Mesenchymal stem cell (in vitro differentiated cells and primary cell): ENCODE measurements at regions not wholly inside any gene's neighbourhood (a gene's known extent, or its start where the extent isn't known, plus 50 kb on each side); places are given as distances from the start of the nearest gene placed in this dataset.

Source experiments
- DNase-seq: peaks from one replicate; pipeline ENCODE4 v3.0.0-alpha.2; 2013
- H2AFZ ChIP-seq: one replicate; pipeline ENCODE4 v1.6.1; 2013; ENCODE audit warnings: low read depth, mild to moderate bottlenecking, control low read depth, inconsistent platforms, low read length, moderate library complexity
- H2AK5ac ChIP-seq: 2 replicates; pipeline ENCODE4 v1.6.1; 2013; ENCODE audit warnings: low read length, moderate library complexity, mild to moderate bottlenecking, inconsistent platforms; ENCODE audit not compliant: severe bottlenecking
- H2BK120ac ChIP-seq: one replicate; pipeline ENCODE4 v1.6.1; 2013; ENCODE audit warnings: low read depth, mild to moderate bottlenecking, inconsistent platforms, low read length, moderate library complexity
- H2BK12ac ChIP-seq, 2 experiments: one replicate each; pipeline ENCODE4 v1.6.1; 2013; ENCODE audit warnings: inconsistent platforms in 2 of 2, low read length in 2 of 2, mild to moderate bottlenecking in 2 of 2, moderate library complexity in 2 of 2, control low read depth in 1 of 2
- H2BK15ac ChIP-seq: one replicate; pipeline ENCODE4 v1.6.1; 2013; ENCODE audit warnings: mild to moderate bottlenecking, low read depth, inconsistent platforms; ENCODE audit not compliant: poor library complexity, severe bottlenecking
- H2BK5ac ChIP-seq: 2 replicates; pipeline ENCODE4 v1.6.1; 2013; ENCODE audit warnings: low read depth, mild to moderate bottlenecking, low read length, control low read depth, inconsistent platforms; ENCODE audit not compliant: poor library complexity, severe bottlenecking
- H3K14ac ChIP-seq, 2 experiments: one replicate each; pipeline ENCODE4 v1.6.1; 2013; ENCODE audit warnings: inconsistent platforms in 2 of 2, low read length in 2 of 2, control low read depth in 1 of 2, mild to moderate bottlenecking in 1 of 2, moderate library complexity in 1 of 2
- H3K18ac ChIP-seq, 2 experiments: one replicate each; pipeline ENCODE4 v1.6.1; 2013; ENCODE audit warnings: inconsistent platforms in 2 of 2, low read length in 2 of 2, control low read depth in 1 of 2, low read depth in 1 of 2, mild to moderate bottlenecking in 1 of 2
- H3K23ac ChIP-seq, 2 experiments: one replicate each; pipeline ENCODE4 v1.6.1; 2013; ENCODE audit warnings: inconsistent platforms in 2 of 2, low read length in 2 of 2, mild to moderate bottlenecking in 2 of 2, moderate library complexity in 2 of 2, control low read depth in 1 of 2
- H3K27ac ChIP-seq: 2 replicates; pipeline ENCODE4 v1.5.1; 2013; ENCODE audit warnings: mild to moderate bottlenecking, moderate library complexity, low read length, control low read depth, inconsistent platforms; ENCODE audit not compliant: poor library complexity, severe bottlenecking
- H3K27me3 ChIP-seq, 2 experiments: 2 replicates each; pipeline versions ENCODE4 v1.6.1 to v1.7.0; 2013; ENCODE audit warnings: low read length in 2 of 2, mild to moderate bottlenecking in 2 of 2, moderate library complexity in 2 of 2, control low read depth in 1 of 2, inconsistent platforms in 1 of 2; ENCODE audit not compliant: control insufficient read depth in 1 of 2, insufficient read depth in 1 of 2
- H3K36me3 ChIP-seq, 2 experiments: 2 replicates each; pipeline versions ENCODE4 v1.6.1 to v1.7.0; 2013; ENCODE audit warnings: low read length in 2 of 2, control low read depth in 1 of 2, inconsistent platforms in 1 of 2, low read depth in 1 of 2, mild to moderate bottlenecking in 1 of 2; ENCODE audit not compliant: insufficient read depth in 2 of 2, control insufficient read depth in 1 of 2
- H3K4ac ChIP-seq, 2 experiments: one replicate each; pipeline ENCODE4 v1.6.1; 2013; ENCODE audit warnings: inconsistent platforms in 2 of 2, low read length in 2 of 2, mild to moderate bottlenecking in 2 of 2, moderate library complexity in 2 of 2, control low read depth in 1 of 2, low read depth in 1 of 2
- H3K4me1 ChIP-seq: 2 replicates; pipeline ENCODE4 v1.6.1; 2013; ENCODE audit warnings: low read depth, low read length, control low read depth; ENCODE audit not compliant: control insufficient read depth, insufficient read depth
- H3K4me2 ChIP-seq: 2 replicates; pipeline ENCODE4 v1.6.1; 2013; ENCODE audit warnings: low read length, mild to moderate bottlenecking, inconsistent platforms; ENCODE audit not compliant: poor library complexity, severe bottlenecking
- H3K4me3 ChIP-seq, 2 experiments: 2 replicates each; pipeline versions ENCODE4 v1.5.1 to v1.7.0; 2013; ENCODE audit warnings: low read length in 2 of 2, mild to moderate bottlenecking in 2 of 2, control low read depth in 1 of 2, low read depth in 1 of 2; ENCODE audit not compliant: insufficient read depth in 1 of 2
- H3K79me1 ChIP-seq: replicated peaks from 2 replicates; pipeline ENCODE4 v1.6.1; 2013; ENCODE audit warnings: mild to moderate bottlenecking, control low read depth, low read length, inconsistent platforms; ENCODE audit not compliant: poor library complexity, severe bottlenecking
- H3K9ac ChIP-seq: 2 replicates; pipeline ENCODE4 v1.7.0; 2013; ENCODE audit warnings: mild to moderate bottlenecking, low read length, moderate library complexity
- H3K9me3 ChIP-seq: 2 replicates; pipeline ENCODE4 v1.7.0; 2013; ENCODE audit warnings: mild to moderate bottlenecking, low read length; ENCODE audit not compliant: control insufficient read depth
- H4K8ac ChIP-seq: one replicate; pipeline ENCODE4 v1.6.1; 2013; ENCODE audit warnings: inconsistent platforms, mild to moderate bottlenecking, low read length, moderate library complexity
- H4K91ac ChIP-seq: one replicate; pipeline ENCODE4 v1.6.1; 2013; ENCODE audit warnings: mild to moderate bottlenecking, low read length, inconsistent platforms
- WGBS: methylation state at CpG from one replicate; pipeline ENCODE4 v1.1.7; 2013; ENCODE audit warnings: mixed read lengths; 5-methylcytosine and 5-hydroxymethylcytosine counted together

DNA sequence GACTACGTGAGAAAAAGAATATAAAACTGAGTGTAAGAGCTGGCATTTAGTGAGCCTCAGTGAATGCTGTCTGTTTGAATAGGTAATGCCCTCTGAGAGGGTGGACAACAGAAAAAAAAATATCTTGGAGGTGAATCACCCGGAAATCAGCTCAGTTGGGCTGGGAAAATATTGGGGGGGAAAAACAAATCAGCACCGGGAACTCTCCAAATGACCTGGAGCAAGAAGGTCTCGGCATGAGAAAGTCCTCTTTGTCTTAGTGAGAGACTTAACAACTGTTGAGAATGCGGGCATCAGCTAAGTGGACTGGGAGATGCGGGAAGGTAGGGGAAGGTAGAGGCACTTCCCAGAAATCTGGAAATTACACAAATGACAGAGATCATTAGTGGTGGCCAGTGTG, 109.4 kb upstream of the POU3F3 start:
- H3K18ac ChIP-seq, result no peak overlapping the region
- no peak for DNase-seq
- no peak overlapping the region for H3K9ac ChIP-seq
- no peak overlapping the region for H2AK5ac ChIP-seq
- no peak overlapping the region for H3K14ac ChIP-seq
- no peak overlapping the region for H2AFZ ChIP-seq
- no peak overlapping the region for H4K8ac ChIP-seq
- no peak overlapping the region for H2BK12ac ChIP-seq
- no peak overlapping the region for H3K27ac ChIP-seq
- peaks cover 0 to 4% of the 10 kb centered on the region in 2 experiments for H3K36me3 ChIP-seq
- 80% methylated on average over 6 of the region's 6 CpGs for WGBS
- H3K4ac ChIP-seq, result no peak overlapping the region
- H2BK5ac ChIP-seq, result no peak overlapping the region
- no peak overlapping the region for H3K4me2 ChIP-seq
- H3K27me3 ChIP-seq, result peaks cover 0 to 35% of the 10 kb centered on the region in 2 experiments
- no peak overlapping the region for H2BK15ac ChIP-seq
- no peaks in the 10 kb centered on the region for H3K9me3 ChIP-seq
- H3K4me3 ChIP-seq, result no peak overlapping the region
- H3K79me1 ChIP-seq, result no peaks in the 10 kb centered on the region
- H3K4me1 ChIP-seq, result peaks cover 2% of the 10 kb centered on the region
- no peak overlapping the region for H2BK120ac ChIP-seq
- no peak overlapping the region for H4K91ac ChIP-seq
- H3K23ac ChIP-seq, result no peak overlapping the region

- H3K79me1 ChIP-seq, result no peaks in the 10 kb centered on the region
- H2BK5ac ChIP-seq, result no peak overlapping the region
- H3K4ac ChIP-seq, result no peak overlapping the region
- no peak overlapping the region for H3K4me2 ChIP-seq
- no peak overlapping the region for H2BK12ac ChIP-seq
- no peak overlapping the region for H3K27ac ChIP-seq
- no peak for DNase-seq
- H3K9ac ChIP-seq, result no peak overlapping the region
- no peak overlapping the region for H4K8ac ChIP-seq
- no peak overlapping the region for H2BK120ac ChIP-seq
- no peak overlapping the region for H3K23ac ChIP-seq
- H2AK5ac ChIP-seq, result no peak overlapping the region
- peaks cover 0 to 37% of the 10 kb centered on the region in 2 experiments for H3K27me3 ChIP-seq
- no peak overlapping the region for H2BK15ac ChIP-seq
- H3K14ac ChIP-seq, result no peak overlapping the region
- no peak overlapping the region for H2AFZ ChIP-seq
- peaks cover 0 to 4% of the 10 kb centered on the region in 2 experiments for H3K36me3 ChIP-seq
- peaks cover 2% of the 10 kb centered on the region for H3K4me1 ChIP-seq
- WGBS, result 60% methylated on average over 12 of the region's 13 CpGs
- no peak overlapping the region for H3K4me3 ChIP-seq
- H4K91ac ChIP-seq, result no peak overlapping the region
- H3K18ac ChIP-seq, result no peak overlapping the region
- no peaks in the 10 kb centered on the region for H3K9me3 ChIP-seq
These were observed 108.1 kb upstream of the POU3F3 start for GRCh38 chr2:104745846-104746245.

DNA sequence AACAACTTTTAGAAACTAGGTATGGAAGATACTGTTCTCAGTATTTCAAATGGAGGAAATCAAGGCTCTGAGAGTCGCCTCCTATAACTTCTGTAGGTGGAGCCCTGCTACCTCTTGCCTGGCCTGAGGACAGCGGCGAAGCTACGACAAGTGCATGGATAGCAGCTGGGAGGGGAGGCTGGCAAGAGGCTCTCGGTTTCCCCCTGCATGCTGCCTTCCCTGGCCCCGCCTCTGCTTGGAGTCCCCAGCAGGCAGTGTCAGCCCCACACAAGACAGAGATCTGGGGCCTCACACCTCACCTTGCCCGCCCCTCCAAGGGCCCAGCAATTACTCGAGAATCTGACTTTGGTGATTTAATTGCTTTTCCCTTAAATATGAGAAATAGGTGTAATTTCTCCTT, 107.6 kb upstream of the POU3F3 start:
- Histone ChIP-seq H3K18ac (no peak overlapping the region), H3K14ac (no peak overlapping the region), H3K4me2 (no peak overlapping the region), H4K91ac (no peak overlapping the region), H4K8ac (no peak overlapping the region), H2AFZ (no peak overlapping the region), H2AK5ac (no peak overlapping the region), H3K27ac (no peak overlapping the region), H2BK120ac (no peak overlapping the region), H3K9me3 (no peaks in the 10 kb centered on the region), H3K27me3 (peaks cover 0 to 33% of the 10 kb centered on the region in 2 experiments), H2BK15ac (no peak overlapping the region), H3K4ac (no peak overlapping the region), H2BK12ac (no peak overlapping the region), H3K79me1 (no peaks in the 10 kb centered on the region), H3K4me1 (peaks cover 2% of the 10 kb centered on the region), H2BK5ac (no peak overlapping the region), H3K4me3 (no peak overlapping the region), H3K9ac (no peak overlapping the region), H3K36me3 (peaks cover 0 to 4% of the 10 kb centered on the region in 2 experiments), H3K23ac (no peak overlapping the region)
- DNase-seq, result no peak
- WGBS, result 81% methylated on average over 6 of the region's 8 CpGs

DNA sequence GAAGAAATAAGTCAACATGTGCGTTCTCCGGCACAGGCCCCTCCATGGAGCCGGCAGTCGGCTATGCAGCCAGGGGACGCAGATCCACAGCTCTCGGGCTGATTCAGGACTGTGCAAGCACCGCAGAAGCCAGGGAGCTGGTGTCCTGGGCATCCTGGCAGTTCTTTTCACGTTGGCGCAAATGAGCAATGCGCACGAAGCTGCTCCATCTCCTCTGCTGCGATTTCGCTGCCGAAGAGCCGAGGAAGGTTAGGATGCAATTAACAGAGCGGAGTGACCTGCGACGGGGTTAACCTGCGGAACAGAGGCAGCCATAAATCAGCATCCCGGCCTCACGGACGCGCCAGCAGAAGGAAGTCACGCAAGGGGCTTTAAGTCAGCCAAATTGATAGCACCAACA, 107.1 kb upstream of the POU3F3 start:
- WGBS, result 77% methylated on average over 24 of the region's 24 CpGs
- peaks cover 2% of the 10 kb centered on the region for H3K4me1 ChIP-seq
- H3K18ac ChIP-seq, result no peak overlapping the region

More for the DNA sequence above, 107.1 kb upstream of the POU3F3 start:
- H3K27me3 ChIP-seq, result peaks cover 0 to 27% of the 10 kb centered on the region in 2 experiments
- H3K9ac ChIP-seq, result no peak overlapping the region
- no peak overlapping the region for H2BK12ac ChIP-seq
- H2AK5ac ChIP-seq, result no peak overlapping the region
- no peaks in the 10 kb centered on the region for H3K9me3 ChIP-seq
- H3K14ac ChIP-seq, result no peak overlapping the region
- H3K79me1 ChIP-seq, result no peaks in the 10 kb centered on the region
- no peak overlapping the region for H2AFZ ChIP-seq
- H2BK5ac ChIP-seq, result no peak overlapping the region
- H2BK120ac ChIP-seq, result no peak overlapping the region
- no peak overlapping the region for H3K4me2 ChIP-seq
- no peak for DNase-seq
- no peak overlapping the region for H3K4me3 ChIP-seq
- H3K23ac ChIP-seq, result no peak overlapping the region
- peaks cover 0 to 4% of the 10 kb centered on the region in 2 experiments for H3K36me3 ChIP-seq
- no peak overlapping the region for H3K4ac ChIP-seq
- no peak overlapping the region for H2BK15ac ChIP-seq
- H4K91ac ChIP-seq, result peak overlapping the region; percentile 10
- no peak overlapping the region for H4K8ac ChIP-seq
- H3K27ac ChIP-seq, result no peak overlapping the region
